Bronchial epithelial cell (primary cell): ENCODE measurements at regions not wholly inside any gene's neighbourhood (a gene's known extent, or its start where the extent isn't known, plus 50 kb on each side); places are given as distances from the start of the nearest gene placed in this dataset.

Source experiments
- DNase-seq: peaks from one replicate; pipeline ENCODE4 v3.0.0-alpha.2; 2010; ENCODE audit warnings: low read depth
- FAIRE-seq: peaks from 2 replicates; lab custom pipeline; 2011; peaks lifted over from hg19 to GRCh38; lab: Jason Lieb, UNC
- H3K27me3 ChIP-seq: 2 replicates; pipeline ENCODE4 v1.5.1; 2011; ENCODE audit warnings: low read length; ENCODE audit not compliant: control insufficient read depth, insufficient read depth
- H3K36me3 ChIP-seq: 2 replicates; pipeline ENCODE4 v1.5.1; 2011; ENCODE audit warnings: low read length; ENCODE audit not compliant: control insufficient read depth, insufficient read depth
- H3K4me3 ChIP-seq: 2 replicates; pipeline ENCODE4 v1.5.1; 2011; ENCODE audit warnings: mild to moderate bottlenecking, low read depth, low read length, control low read depth
- CTCF ChIP-seq: IDR thresholded peaks from 2 replicates; pipeline ENCODE4 v1.5.1; 2011; ENCODE audit warnings: mild to moderate bottlenecking, moderate library complexity, low read length, control low read depth, inconsistent platforms; ENCODE audit not compliant: insufficient read depth, severe bottlenecking

DNA sequence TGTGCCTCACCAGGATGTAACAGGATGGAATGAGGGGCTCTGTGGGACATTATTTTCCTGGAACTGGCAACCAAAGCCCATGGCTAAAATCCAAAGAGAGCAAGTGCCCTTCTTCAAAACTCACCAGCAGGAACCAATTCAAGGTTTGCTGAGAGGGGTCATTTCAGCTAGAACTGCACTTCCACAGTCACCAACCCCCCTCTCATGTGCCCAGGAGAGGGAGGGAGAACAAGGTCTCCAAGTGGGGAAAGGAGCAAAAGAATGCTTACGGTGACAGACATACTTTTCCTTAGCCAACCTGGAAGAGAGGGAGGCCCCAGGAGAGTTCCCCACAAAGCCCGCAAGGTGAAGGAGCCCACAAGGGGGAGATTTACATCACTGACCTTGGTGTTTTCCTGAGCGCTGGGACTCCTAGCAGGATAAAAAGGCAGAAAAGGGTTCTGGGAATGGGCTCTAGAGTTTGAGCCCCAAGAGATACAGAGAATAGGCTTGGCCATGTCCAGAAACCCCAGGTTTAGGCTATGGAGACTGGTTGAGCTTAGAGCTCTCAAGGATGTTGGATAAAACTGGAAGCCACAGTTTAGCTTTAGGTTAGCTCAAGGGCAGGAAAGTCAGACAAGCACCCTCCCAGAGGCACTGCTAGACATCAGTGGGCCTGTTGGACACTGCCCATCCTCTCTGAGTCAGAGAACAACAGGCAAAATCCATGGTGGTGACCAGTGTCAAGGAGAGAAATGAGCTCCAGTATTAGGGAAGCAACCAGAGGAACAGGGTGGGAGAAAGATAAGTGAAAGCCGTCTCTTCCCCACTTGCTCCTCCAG is 63.9 kb upstream of the GHITM start:
- H3K27me3 ChIP-seq, result no peaks in the 10 kb centered on the region
- FAIRE-seq, result no peak

GRCh38 chr10:84076047-84076388 is 63.3 kb upstream of the GHITM start:
- Histone ChIP-seq H3K27me3 (no peaks in the 10 kb centered on the region), H3K36me3 (no peaks in the 10 kb centered on the region), H3K4me3 (no peak overlapping the region)
- TF ChIP-seq CTCF, result no peak
- FAIRE-seq (peak; percentile 75), DNase-seq (peak; percentile 64)

More for the DNA sequence above, 63.9 kb upstream of the GHITM start:
- DNase-seq, result no peak
- Histone ChIP-seq H3K4me3 (no peak overlapping the region), H3K36me3 (no peaks in the 10 kb centered on the region)
- no peak for TF ChIP-seq CTCF

DNA sequence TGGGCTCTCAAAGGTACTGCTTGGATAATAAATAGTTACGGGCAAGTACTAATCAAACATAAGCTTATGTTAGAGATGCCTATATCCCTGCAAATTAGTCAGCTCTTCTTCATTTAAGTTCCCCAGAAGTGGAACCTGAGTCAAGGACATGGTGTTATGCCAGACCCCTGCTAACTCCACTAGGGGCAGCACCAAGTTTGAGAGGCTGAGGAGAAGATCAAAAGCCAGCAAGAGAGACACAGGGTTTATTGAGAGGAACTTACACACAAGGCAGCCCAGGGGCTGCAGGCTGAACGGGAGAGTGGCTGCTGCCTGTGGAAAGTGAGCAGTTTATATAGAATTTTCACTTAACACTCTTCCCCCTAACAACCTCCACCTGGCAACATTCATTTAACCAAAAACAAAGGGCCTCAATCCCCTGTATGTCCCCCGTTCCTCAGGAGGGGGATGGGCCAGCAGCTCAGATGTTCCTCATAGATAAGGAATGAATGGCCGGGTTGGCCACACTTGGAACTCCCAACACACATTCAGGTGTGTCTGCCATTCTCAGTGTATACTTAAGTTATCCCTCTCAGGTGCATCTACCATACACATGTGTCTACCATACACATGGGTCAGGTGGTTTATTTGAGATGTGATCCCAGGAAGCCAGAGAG is 62.6 kb upstream of the GHITM start:
- FAIRE-seq (peak; percentile 75), DNase-seq (peak; percentile 7)
- Histone ChIP-seq H3K4me3 (no peak overlapping the region), H3K36me3 (no peaks in the 10 kb centered on the region), H3K27me3 (no peaks in the 10 kb centered on the region)
- TF ChIP-seq CTCF, result peak; percentile 4

DNA sequence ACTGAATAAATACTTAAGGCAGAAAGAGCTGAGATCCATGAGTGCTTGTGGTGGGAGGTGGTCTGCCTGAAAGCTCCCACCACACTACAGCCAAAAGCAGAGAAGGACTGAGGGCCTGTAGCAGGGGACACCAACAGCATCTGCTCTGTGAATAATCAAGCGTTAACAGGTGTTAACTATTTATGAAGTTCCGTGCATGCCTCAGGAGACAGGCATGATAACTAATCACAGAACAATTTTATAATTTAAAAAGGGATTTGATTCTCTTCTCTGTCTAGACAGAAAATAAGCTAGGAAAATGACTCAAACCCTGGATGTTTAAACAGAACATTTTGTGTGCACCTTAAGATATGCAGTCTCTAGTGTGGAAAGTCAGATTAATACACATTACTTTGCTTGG is 61.5 kb upstream of the GHITM start:
- no peak for TF ChIP-seq CTCF
- Histone ChIP-seq H3K27me3 (no peaks in the 10 kb centered on the region), H3K4me3 (no peak overlapping the region), H3K36me3 (no peaks in the 10 kb centered on the region)
- FAIRE-seq (no peak), DNase-seq (no peak)

DNA sequence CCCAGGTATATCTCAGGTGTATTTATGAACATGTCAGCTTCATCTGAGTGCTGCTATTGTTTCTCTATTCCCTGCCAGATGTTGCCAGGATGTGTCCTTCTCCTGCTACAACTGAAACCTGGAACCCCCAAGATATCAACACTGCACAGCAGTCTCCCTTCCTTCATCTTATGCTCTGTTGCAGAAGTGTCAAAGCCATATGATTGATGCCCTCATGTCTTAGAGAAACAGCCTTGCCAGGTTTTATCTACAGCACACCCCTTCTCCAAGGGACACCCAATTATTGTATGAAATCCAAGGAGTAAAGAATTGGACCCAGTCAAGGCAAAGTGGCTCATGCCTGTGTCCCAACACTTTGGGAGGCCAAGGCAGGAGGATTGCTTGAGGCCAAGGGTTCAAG is 60.5 kb upstream of the GHITM start:
- FAIRE-seq, result no peak
- Histone ChIP-seq H3K27me3 (no peaks in the 10 kb centered on the region), H3K4me3 (no peak overlapping the region), H3K36me3 (no peaks in the 10 kb centered on the region)
- TF ChIP-seq CTCF, result no peak
- no peak for DNase-seq
